RWPE2 (cell line): ENCODE measurements at regions not wholly inside any gene's neighbourhood (a gene's known extent, or its start where the extent isn't known, plus 50 kb on each side); places are given as distances from the start of the nearest gene placed in this dataset.

Experiments used
- ATAC-seq: fragments of 200-7000 bp; cut with Tn5 transposase; 3 replicates; pipeline ENCODE4 v1.9.1; 2021; ENCODE audit warnings: low read depth
- DNase-seq: peaks from one replicate; pipeline ENCODE4 v3.0.0-alpha.2; 2020; ENCODE audit warnings: low spot score
- H3K27ac ChIP-seq: fragments of 450-650 bp; 2 replicates; pipeline ENCODE4 v1.5.1; 2017; ENCODE audit warnings: mild to moderate bottlenecking; ENCODE audit not compliant: poor library complexity, severe bottlenecking
- H3K27me3 ChIP-seq: fragments of 250-450 bp; sonication (Bioruptor Pico); 2 replicates; pipeline ENCODE4 v1.5.1; 2021; ENCODE audit warnings: mild to moderate bottlenecking, moderate library complexity; ENCODE audit not compliant: insufficient read depth, poor library complexity, severe bottlenecking
- H3K36me3 ChIP-seq: fragments of 250-450 bp; sonication (Bioruptor Pico); 2 replicates; pipeline ENCODE4 v1.5.1; 2020; ENCODE audit warnings: low read depth, mild to moderate bottlenecking, moderate library complexity
- H3K4me1 ChIP-seq: fragments of 250-450 bp; sonication (Bioruptor Pico); 2 replicates; pipeline ENCODE4 v1.5.1; 2021; ENCODE audit warnings: mild to moderate bottlenecking, moderate library complexity; ENCODE audit not compliant: insufficient read depth, poor library complexity, severe bottlenecking
- H3K4me3 ChIP-seq: fragments of 250-450 bp; sonication (Bioruptor Pico); 2 replicates; pipeline ENCODE4 v1.5.1; 2021; ENCODE audit warnings: mild to moderate bottlenecking, moderate library complexity; ENCODE audit not compliant: severe bottlenecking
- H3K9me3 ChIP-seq: fragments of 250-450 bp; sonication (Bioruptor Pico); 2 replicates; pipeline ENCODE4 v1.5.1; 2021; ENCODE audit warnings: mild to moderate bottlenecking, moderate library complexity; ENCODE audit not compliant: severe bottlenecking
- TF ChIP-seq, protein P1 (sequence below): fragments of 450-650 bp; IDR thresholded peaks from one replicate; pipeline ENCODE4 v1.5.1; 2017; ENCODE audit warnings: mild to moderate bottlenecking, moderate library complexity; ENCODE audit not compliant: poor library complexity, severe bottlenecking

DNA sequence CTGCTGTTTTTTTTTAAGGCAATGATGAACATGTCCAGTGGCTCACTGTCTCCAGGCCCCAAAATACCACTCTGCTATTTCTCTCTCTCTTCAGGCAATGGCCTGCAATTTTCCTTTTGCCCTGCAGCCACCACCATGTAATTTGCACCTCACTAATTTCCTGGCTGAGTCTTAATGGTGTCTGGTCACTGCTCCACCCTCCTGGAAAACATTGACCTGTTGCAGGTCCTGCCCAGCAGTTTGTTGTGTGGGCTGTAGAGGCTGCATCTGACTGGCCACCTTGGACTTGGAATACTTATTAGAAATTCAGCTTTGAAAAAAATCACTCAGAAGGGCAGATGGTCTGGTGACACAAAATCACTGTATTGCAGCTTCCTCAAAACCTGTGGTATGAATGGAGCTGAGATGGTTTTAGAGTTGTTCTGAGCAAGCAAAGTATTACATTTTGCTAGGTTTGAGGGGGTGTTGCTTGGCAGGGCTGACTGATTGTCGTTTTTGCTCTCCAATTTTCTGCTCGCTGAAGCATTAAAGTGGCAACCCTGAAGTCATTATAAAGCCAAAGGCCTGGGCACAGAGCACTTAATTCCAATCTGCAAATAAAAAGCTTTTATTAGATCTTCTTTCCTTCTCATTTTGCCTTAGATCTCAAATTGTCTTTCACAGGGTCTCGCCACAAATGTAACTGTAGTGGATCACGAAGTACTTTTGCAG lies 134.8 kb downstream of the TMEM174 start:
- no peak overlapping the region for H3K27ac ChIP-seq
- H3K4me1 ChIP-seq = peaks cover 6% of the 10 kb centered on the region
- no peaks in the 10 kb centered on the region for H3K36me3 ChIP-seq
- TF ChIP-seq, protein P1, sequence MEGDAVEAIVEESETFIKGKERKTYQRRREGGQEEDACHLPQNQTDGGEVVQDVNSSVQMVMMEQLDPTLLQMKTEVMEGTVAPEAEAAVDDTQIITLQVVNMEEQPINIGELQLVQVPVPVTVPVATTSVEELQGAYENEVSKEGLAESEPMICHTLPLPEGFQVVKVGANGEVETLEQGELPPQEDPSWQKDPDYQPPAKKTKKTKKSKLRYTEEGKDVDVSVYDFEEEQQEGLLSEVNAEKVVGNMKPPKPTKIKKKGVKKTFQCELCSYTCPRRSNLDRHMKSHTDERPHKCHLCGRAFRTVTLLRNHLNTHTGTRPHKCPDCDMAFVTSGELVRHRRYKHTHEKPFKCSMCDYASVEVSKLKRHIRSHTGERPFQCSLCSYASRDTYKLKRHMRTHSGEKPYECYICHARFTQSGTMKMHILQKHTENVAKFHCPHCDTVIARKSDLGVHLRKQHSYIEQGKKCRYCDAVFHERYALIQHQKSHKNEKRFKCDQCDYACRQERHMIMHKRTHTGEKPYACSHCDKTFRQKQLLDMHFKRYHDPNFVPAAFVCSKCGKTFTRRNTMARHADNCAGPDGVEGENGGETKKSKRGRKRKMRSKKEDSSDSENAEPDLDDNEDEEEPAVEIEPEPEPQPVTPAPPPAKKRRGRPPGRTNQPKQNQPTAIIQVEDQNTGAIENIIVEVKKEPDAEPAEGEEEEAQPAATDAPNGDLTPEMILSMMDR = no peak
- H3K9me3 ChIP-seq = no peaks in the 10 kb centered on the region
- DNase-seq (no peak), ATAC-seq (no peak)
- H3K4me3 ChIP-seq = no peak overlapping the region
- no peaks in the 10 kb centered on the region for H3K27me3 ChIP-seq

DNA sequence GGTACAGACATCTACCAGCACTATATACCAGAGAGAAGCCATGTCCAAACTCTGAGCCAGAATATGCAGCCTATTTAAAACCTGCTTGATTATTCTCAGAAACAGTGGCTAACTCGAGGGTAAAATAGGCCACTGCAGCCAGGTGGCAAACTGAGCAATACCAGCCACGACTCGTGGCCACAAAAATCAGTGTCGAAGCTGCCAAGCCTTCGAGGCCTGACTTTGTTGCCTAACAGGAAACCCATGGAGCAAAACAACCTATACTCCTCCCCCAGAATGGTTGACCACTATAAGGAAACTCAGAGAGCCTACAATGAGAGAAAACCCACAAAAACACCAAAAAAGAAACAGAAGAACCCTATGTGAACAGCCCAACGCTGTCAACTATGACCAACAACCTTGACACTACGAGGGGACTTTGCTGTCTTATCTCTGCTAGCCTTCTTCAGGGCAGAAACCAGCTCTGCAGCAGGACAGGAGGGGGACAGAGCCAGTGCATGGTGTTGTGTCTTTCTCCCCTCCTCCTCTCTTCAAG lies 133.8 kb downstream of the TMEM174 start:
- no peaks in the 10 kb centered on the region for H3K9me3 ChIP-seq
- ATAC-seq (no peak), DNase-seq (no peak)
- TF ChIP-seq, protein P1 = no peak
- no peaks in the 10 kb centered on the region for H3K36me3 ChIP-seq
- peaks cover 6% of the 10 kb centered on the region for H3K4me1 ChIP-seq
- H3K4me3 ChIP-seq = no peak overlapping the region
- no peak overlapping the region for H3K27ac ChIP-seq
- no peaks in the 10 kb centered on the region for H3K27me3 ChIP-seq

DNA sequence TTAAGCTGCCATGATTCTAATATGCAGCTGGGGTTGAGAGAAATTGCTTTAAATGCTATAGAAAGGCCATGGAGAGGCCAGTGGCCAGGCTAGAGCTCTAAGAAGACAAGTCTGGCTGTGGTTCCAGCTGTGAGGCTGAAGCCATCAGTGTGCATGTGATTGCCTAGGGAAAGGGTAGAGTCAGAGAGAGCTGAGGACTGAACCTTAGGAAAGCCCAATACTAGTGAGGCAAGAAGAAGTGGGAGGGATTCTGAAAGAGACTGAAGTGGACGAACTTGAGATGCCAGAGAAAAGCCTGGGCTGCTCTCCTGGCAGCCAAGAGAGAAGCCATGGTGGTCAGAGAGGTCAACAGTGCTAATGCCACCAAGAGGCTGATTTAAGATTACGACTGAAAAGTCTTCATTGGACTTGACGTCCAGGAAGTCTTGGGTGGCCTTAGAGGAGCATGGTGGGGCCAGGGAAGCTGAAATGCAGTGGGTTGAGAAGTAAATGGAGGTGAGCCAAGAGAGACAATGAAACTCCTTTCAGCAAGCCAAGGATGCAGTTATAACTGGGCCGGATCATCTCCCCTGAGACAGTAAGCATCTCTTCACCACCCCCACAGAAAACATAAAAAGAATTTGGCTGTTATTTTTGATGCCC lies 133.2 kb downstream of the TMEM174 start:
- TF ChIP-seq, protein P1 = no peak
- H3K4me3 ChIP-seq = no peak overlapping the region
- no peaks in the 10 kb centered on the region for H3K36me3 ChIP-seq
- H3K9me3 ChIP-seq = no peaks in the 10 kb centered on the region
- no peak for ATAC-seq
- H3K27me3 ChIP-seq = no peaks in the 10 kb centered on the region
- no peak overlapping the region for H3K27ac ChIP-seq
- H3K4me1 ChIP-seq = peaks cover 3% of the 10 kb centered on the region
- DNase-seq = no peak

DNA sequence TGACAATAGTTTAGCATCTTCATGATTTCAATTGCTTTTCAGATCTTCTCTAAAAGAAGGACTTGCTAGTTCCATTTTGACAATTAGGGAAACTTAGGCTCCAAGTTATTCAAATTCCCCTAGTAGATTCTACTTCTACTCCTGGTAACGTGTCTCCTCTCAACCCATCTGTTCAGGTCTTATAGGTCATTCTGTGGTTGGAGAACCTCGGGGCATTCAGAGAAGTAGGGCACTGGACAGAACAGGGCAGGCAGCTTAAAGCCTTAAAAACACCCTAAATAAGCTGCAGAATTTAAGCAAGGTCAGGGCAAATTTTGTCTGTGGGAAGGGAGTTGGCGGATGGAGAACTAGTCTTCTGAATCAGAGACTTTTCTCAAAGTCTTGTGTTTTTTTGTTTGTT lies 132.4 kb downstream of the TMEM174 start:
- H3K4me1 ChIP-seq = no peaks in the 10 kb centered on the region
- ATAC-seq (no peak), DNase-seq (no peak)
- no peaks in the 10 kb centered on the region for H3K36me3 ChIP-seq
- H3K27ac ChIP-seq = no peak overlapping the region
- H3K27me3 ChIP-seq = peaks cover 7% of the 10 kb centered on the region
- TF ChIP-seq, protein P1 = no peak
- H3K4me3 ChIP-seq = no peak overlapping the region
- H3K9me3 ChIP-seq = no peaks in the 10 kb centered on the region

DNA sequence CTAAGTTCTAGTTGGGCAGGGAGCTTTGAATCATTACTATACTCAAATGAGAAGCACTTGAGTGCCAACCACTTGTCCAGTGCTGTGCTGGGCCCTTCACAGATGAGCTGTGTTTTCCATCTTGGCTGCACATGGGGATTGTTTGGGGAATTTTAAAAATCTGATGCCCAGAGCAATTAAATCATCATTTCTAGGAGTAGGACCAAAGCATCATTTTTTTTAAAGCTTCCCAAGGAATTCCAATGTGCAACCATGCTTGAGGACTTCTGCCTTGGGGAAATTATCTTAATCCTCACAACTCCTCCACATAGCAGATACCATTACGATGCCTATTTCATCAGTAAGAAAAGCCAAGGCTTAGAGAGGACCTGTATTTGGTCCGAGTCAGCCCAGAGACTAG lies 131.4 kb downstream of the TMEM174 start:
- Histone ChIP-seq H3K9me3 (no peaks in the 10 kb centered on the region), H3K27me3 (peaks cover 17% of the 10 kb centered on the region), H3K4me1 (no peaks in the 10 kb centered on the region), H3K36me3 (no peaks in the 10 kb centered on the region), H3K27ac (no peak overlapping the region), H3K4me3 (no peak overlapping the region)
- TF ChIP-seq, protein P1 = no peak
- ATAC-seq (no peak), DNase-seq (no peak)
